OCI-LY1 (cell line): ENCODE measurements at regions not wholly inside any gene's neighbourhood (a gene's known extent, or its start where the extent isn't known, plus 50 kb on each side); places are given as distances from the start of the nearest gene placed in this dataset.

Experiments used
- CTCF ChIP-seq: fragments of 200-600 bp; sonication (generic), shearing (Covaris generic); IDR thresholded peaks from 2 replicates; pipeline ENCODE4 v1.5.1; 2017; ENCODE audit warnings: mild to moderate bottlenecking, antibody characterized with exemption, low read length, moderate library complexity, mixed read lengths
- EZH2 ChIP-seq: fragments of 200-600 bp; sonication (generic), shearing (Covaris generic); IDR thresholded peaks from 2 replicates; pipeline ENCODE4 v1.8.0; 2017; ENCODE audit warnings: borderline replicate concordance, mixed run types, mild to moderate bottlenecking, antibody characterized with exemption, low read length, moderate library complexity, mixed read lengths

GRCh38 chr3:118229196-118229595 lies 805.5 kb downstream of the IGSF11 start:
- TF ChIP-seq CTCF: no peak
- TF ChIP-seq EZH2: no peak
